SU-DHL-6 (cell line): ENCODE measurements at regions not wholly inside any gene's neighbourhood (a gene's known extent, or its start where the extent isn't known, plus 50 kb on each side); places are given as distances from the start of the nearest gene placed in this dataset.
A peak's percentile ranks its signal among the peaks of the same experiment; 100 is the strongest.
"Not testable (repeated sequence)": the region's sequence is repeated elsewhere in the genome, so short reads cannot be mapped to it uniquely, and the experiment has no call there.

Source experiments
- H2AFZ ChIP-seq: fragments of 200-600 bp; sonication (generic); 2 replicates; pipeline ENCODE4 v1.6.1; 2014; ENCODE audit warnings: low read depth, mild to moderate bottlenecking, moderate library complexity, mixed read lengths, antibody characterized with exemption, low read length; ENCODE audit not compliant: severe bottlenecking
- H3F3A ChIP-seq: fragments of 200-600 bp; shearing (Covaris generic); 2 replicates; pipeline ENCODE4 v1.6.0; 2016; ENCODE audit warnings: antibody characterized with exemption, mild to moderate bottlenecking; ENCODE audit not compliant: insufficient read depth
- H3K27ac ChIP-seq: fragments of 200-600 bp; sonication (generic); 2 replicates; pipeline ENCODE4 v1.5.1; 2016; ENCODE audit warnings: low read depth, mild to moderate bottlenecking, low read length, moderate library complexity, mixed read lengths
- H3K27me3 ChIP-seq: fragments of 200-600 bp; sonication (generic), shearing (Covaris generic); 2 replicates; pipeline ENCODE4 v1.6.0; 2014; ENCODE audit warnings: mild to moderate bottlenecking, low read length
- H3K36me3 ChIP-seq: fragments of 200-600 bp; sonication (generic); 2 replicates; pipeline ENCODE4 v1.6.1; 2014; ENCODE audit warnings: mild to moderate bottlenecking, low read length, mixed read lengths
- H3K4me2 ChIP-seq: fragments of 300-600, 200-600 bp; shearing (Covaris generic), sonication (generic); 2 replicates; pipeline ENCODE4 v1.6.0; 2014; ENCODE audit warnings: low read length, low read depth, mild to moderate bottlenecking; ENCODE audit not compliant: poor library complexity, severe bottlenecking
- H3K4me3 ChIP-seq: fragments of 200-600 bp; sonication (generic); 2 replicates; pipeline ENCODE4 v1.5.1; 2014; ENCODE audit warnings: antibody characterized with exemption, low read length, mild to moderate bottlenecking, mixed read lengths; ENCODE audit not compliant: insufficient read depth, poor library complexity, severe bottlenecking
- H3K79me2 ChIP-seq: fragments of 200-600 bp; sonication (generic); 2 replicates; pipeline ENCODE4 v1.6.1; 2014; ENCODE audit warnings: mild to moderate bottlenecking, low read length, moderate library complexity; ENCODE audit not compliant: insufficient read depth
- H3K9ac ChIP-seq: fragments of 200-600 bp; sonication (generic); 2 replicates; pipeline ENCODE4 v1.7.0; 2014; ENCODE audit warnings: mild to moderate bottlenecking, low read length
- H3K9me2 ChIP-seq: fragments of 200-600 bp; sonication (generic); replicated peaks from 2 replicates; pipeline ENCODE4 v1.6.1; 2014; ENCODE audit warnings: low read length; ENCODE audit not compliant: insufficient read depth
- H3K9me3 ChIP-seq: fragments of 200-600 bp; sonication (generic); 2 replicates; pipeline ENCODE4 v1.6.1; 2014; ENCODE audit warnings: low read length, mixed read lengths; ENCODE audit not compliant: insufficient read depth
- H4K20me1 ChIP-seq: fragments of 200-600 bp; sonication (generic); 2 replicates; pipeline ENCODE4 v1.6.1; 2014; ENCODE audit warnings: low read depth, mild to moderate bottlenecking, antibody characterized with exemption, low read length, moderate library complexity, mixed read lengths
- CTCF ChIP-seq: fragments of 200-600 bp; sonication (generic); IDR thresholded peaks from one replicate; pipeline ENCODE4 v1.5.1; 2017; ENCODE audit warnings: antibody characterized with exemption, mild to moderate bottlenecking, low read length, moderate library complexity; ENCODE audit not compliant: insufficient read depth, poor library complexity, severe bottlenecking
- EZH2phosphoT487 ChIP-seq: fragments of 200-600 bp; sonication (generic), shearing (Covaris generic); conservative IDR thresholded peaks from 2 replicates; pipeline ENCODE4 v1.6.1; 2018; ENCODE audit warnings: mild to moderate bottlenecking, antibody characterized with exemption, low read length, moderate library complexity, mixed read lengths

GRCh38 chr1:157371826-157372225, 180.5 kb downstream of the FCRL5 start:
- no peaks in the 10 kb centered on the region for H3K9me2 ChIP-seq
- no peaks in the 10 kb centered on the region for H3K27me3 ChIP-seq
- H4K20me1 ChIP-seq, result no peaks in the 10 kb centered on the region
- no peak overlapping the region for H3K4me3 ChIP-seq
- no peak overlapping the region for H3K9ac ChIP-seq
- H3K4me2 ChIP-seq, result no peak overlapping the region
- H2AFZ ChIP-seq, result no peak overlapping the region
- H3K79me2 ChIP-seq, result no peaks in the 10 kb centered on the region
- no peaks in the 10 kb centered on the region for H3F3A ChIP-seq
- no peaks in the 10 kb centered on the region for H3K9me3 ChIP-seq
- no peaks in the 10 kb centered on the region for H3K36me3 ChIP-seq
- no peak overlapping the region for H3K27ac ChIP-seq
- TF ChIP-seq CTCF (no peak), EZH2phosphoT487 (no peak)

GRCh38 chr1:157371221-157371620, 181.1 kb downstream of the FCRL5 start:
- Histone ChIP-seq H4K20me1 (no peaks in the 10 kb centered on the region), H3K9me3 (no peaks in the 10 kb centered on the region), H3F3A (no peaks in the 10 kb centered on the region), H3K79me2 (no peaks in the 10 kb centered on the region), H3K9me2 (no peaks in the 10 kb centered on the region), H3K4me2 (no peak overlapping the region), H3K4me3 (no peak overlapping the region), H3K9ac (no peak overlapping the region), H3K27ac (no peak overlapping the region), H3K36me3 (no peaks in the 10 kb centered on the region), H2AFZ (no peak overlapping the region), H3K27me3 (no peaks in the 10 kb centered on the region)
- TF ChIP-seq CTCF, result no peak
- TF ChIP-seq EZH2phosphoT487, result no peak

- Histone ChIP-seq H3K4me2 (no peak overlapping the region), H3K27me3 (no peaks in the 10 kb centered on the region), H3K27ac (no peak overlapping the region), H3K79me2 (no peaks in the 10 kb centered on the region), H3K9me3 (no peaks in the 10 kb centered on the region), H3F3A (no peaks in the 10 kb centered on the region), H3K36me3 (no peaks in the 10 kb centered on the region), H2AFZ (no peak overlapping the region), H3K4me3 (no peak overlapping the region), H3K9me2 (no peaks in the 10 kb centered on the region), H4K20me1 (no peaks in the 10 kb centered on the region), H3K9ac (no peak overlapping the region)
- TF ChIP-seq CTCF (no peak), EZH2phosphoT487 (no peak)
These were observed 181.6 kb downstream of the FCRL5 start for GRCh38 chr1:157370698-157371097.

GRCh38 chr1:157369808-157370521, 182.3 kb downstream of the FCRL5 start:
- Histone ChIP-seq H3F3A (no peaks in the 10 kb centered on the region), H2AFZ (no peak overlapping the region), H3K36me3 (no peaks in the 10 kb centered on the region), H3K79me2 (no peaks in the 10 kb centered on the region), H3K27me3 (no peaks in the 10 kb centered on the region), H4K20me1 (no peaks in the 10 kb centered on the region), H3K27ac (no peak overlapping the region), H3K9me2 (no peaks in the 10 kb centered on the region), H3K9me3 (no peaks in the 10 kb centered on the region), H3K4me2 (no peak overlapping the region), H3K9ac (no peak overlapping the region), H3K4me3 (no peak overlapping the region)
- TF ChIP-seq EZH2phosphoT487, result no peak
- TF ChIP-seq CTCF, result peak; percentile 74

GRCh38 chr1:157368941-157369340, 183.4 kb downstream of the FCRL5 start:
- not testable (repeated sequence) for H3K79me2 ChIP-seq, H3K9ac ChIP-seq, H3K36me3 ChIP-seq, H3F3A ChIP-seq, H2AFZ ChIP-seq, H3K9me3 ChIP-seq, H3K4me3 ChIP-seq, H3K27me3 ChIP-seq, H4K20me1 ChIP-seq, H3K4me2 ChIP-seq, H3K27ac ChIP-seq, H3K9me2 ChIP-seq
